HG03432 (cell line): ENCODE measurements at regions not wholly inside any gene's neighbourhood (a gene's known extent, or its start where the extent isn't known, plus 50 kb on each side); places are given as distances from the start of the nearest gene placed in this dataset.

ENCODE experiments used
- ATAC-seq: cut with Tn5 transposase; IDR thresholded peaks from one replicate; pipeline ENCODE4 v1.9.1; 2021; ENCODE audit warnings: mild to moderate bottlenecking, moderate library complexity; ENCODE audit not compliant: unreplicated experiment

DNA sequence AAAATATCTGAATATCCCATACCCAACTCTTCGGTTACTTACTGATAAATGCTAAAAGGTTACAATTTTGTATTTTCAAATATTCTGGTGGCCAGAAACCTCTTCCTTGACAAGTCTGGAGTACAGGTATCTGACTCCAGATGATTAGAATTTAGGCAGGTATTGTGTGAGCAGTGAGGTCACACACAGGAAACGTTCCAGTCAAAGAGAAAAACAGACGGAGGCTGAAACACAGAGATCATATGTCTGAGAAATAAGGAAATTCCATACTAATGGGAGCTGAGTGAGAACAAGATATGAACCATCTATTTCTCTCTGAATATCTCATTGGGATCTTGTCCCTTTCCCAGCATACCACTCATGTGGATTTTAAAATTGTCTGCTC lies 89.4 kb upstream of the IGLL5 start:
- no peak for ATAC-seq

DNA sequence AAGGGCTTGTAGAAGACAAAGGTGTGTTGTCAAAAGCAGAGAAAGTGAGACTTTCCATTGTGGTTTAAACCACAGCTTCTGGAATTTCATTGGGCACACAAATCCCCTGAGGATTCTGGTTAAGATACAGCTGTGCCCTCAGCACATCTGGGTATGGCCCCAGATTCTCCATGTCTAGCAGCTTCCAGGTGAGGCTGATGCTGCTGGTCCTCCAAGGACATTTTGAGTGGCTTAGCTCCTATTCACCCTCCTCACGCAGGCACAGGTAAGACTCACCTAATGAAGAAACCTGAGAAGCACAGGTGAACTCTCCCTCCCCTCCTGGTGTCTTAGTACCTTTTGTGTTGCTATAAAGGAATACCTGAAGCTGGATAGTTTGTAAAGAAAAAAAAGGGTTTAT lies 88.9 kb upstream of the IGLL5 start:
- ATAC-seq, result no peak

DNA sequence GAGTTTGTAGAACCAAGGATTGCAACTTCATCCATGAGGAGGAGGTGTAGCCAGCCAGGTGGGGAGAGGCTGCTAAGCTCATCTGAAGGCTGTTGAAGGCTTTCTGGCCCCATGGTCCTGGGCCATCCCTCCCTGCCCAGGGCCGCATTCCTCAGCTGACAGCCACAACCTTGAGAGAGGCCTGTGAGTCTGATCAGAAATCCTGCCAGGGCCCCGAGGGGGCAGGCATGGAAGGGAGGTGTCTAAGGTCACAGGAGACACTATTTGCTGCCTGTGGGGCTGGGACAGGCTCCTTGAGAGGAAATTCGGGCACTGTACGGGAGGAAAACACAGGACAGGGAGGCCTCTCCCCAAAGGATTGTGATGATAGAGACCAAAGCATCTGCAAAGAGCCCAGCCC lies 88.1 kb upstream of the IGLL5 start:
- ATAC-seq, result no peak

DNA sequence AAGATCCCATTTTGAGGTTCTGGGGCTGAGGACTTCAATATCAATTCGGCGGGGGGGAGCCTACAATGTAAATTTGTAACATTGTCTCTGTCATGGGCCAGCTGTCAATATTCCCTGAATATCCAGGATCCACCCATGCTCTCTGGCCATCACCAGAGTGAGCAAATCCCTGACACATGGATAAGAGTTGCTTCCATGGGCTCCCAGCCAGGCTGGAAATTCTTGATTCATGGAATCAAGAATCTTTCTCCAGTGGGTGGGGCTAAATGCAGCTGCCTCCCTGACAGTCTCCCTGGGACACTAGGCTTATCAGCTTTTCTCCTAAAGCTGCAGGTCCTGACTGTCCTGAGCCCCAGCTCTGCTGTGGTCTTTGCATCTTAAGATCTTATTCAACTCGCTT lies 86.9 kb upstream of the IGLL5 start:
- no peak for ATAC-seq

DNA sequence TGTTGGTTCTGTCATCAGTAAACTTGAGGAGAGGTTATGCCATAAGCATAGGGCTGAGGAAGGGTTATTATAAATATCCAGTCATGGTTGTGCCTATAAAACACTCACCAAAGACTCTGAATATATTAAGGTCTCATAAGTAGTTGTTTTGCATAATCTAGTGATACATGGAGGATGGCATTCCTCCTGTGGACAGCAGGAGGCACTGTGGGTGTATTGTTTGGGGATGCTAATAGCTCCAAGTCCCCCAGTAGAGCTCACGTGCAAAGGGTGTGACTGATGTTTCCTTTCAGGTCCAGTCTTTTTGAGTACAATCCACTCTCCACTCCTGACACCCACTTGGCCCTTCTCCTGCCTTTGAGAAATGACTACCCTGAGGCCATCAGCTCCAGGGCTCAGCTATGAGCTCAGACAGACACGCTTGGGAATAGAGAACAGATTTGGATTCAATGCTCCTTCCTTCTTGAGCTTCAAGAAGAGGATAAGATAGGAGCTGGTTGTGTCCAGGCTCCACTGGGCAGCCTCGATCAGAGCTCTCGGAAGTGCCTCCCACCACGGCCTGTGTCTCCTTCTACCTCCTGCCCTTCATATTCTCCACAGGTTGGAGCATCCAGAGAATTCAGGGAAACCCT lies 85.2 kb upstream of the IGLL5 start:
- ATAC-seq, result no peak

DNA sequence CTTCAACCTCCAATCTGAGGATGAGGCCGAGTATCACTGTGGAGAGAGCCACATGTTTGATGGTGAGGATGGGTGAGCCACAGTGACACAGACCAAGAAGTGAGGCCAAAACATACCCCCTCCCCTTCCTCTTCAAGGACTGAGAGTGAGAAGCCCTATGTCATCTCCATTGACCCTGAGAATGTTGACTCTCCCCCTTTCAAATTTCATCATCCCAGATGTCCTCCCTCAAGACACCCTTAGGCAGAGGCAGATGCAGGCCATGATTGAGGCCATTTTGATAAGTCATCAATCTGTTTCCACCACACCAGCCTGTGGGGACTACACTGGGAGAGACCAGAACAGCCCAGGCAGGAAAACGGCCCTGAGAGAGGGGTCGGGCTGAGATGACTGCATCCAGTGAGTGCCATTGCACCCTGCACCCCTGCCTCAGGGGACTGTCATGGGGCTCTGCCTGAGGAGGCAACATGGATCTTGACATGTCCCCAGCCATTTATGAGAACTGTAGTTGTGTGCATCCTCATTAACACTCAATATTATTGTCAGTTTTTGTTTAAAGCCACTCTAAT lies 84.2 kb upstream of the IGLL5 start:
- no peak for ATAC-seq

DNA sequence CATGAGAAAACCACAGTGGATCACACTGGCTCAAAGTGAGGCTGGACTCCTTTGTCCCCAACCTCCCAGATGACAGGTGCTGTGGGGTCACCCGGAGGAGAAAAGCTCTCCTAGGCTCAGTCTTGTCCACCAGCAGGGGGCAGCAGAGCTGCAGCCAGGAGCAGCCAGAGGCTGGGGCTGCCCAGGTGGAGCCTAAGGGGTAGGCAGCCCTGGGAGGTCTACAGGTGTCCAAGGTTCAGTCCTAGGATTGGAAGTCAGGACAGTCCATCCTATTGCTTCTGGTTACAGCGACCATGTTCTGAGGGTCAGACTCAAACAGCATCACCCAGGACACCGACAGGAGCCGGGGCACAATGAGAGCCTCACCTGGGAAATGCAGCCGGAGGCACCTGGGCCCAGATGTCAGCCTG lies 77.6 kb upstream of the IGLL5 start:
- ATAC-seq, result no peak

DNA sequence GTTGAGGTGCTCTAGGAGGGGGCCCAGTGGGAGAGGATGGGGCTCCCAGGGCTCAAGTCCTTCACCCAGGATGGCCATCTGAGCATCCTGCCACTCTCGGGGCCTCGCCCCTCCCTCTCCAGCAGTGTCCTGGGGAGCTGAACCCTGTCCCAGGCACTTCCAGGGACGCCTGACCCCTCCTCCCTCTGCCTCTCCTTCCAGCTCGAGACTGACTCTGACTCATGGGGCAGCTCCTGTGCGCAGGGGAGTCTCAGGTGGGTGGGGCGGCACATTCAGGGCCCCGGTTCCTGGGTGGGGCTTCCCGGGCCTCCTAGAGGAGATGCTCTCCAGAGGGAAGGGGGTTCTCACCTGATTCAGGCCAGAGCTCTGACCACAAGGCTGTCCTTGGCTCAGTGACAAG lies 77.1 kb upstream of the IGLL5 start:
- no peak for ATAC-seq

DNA sequence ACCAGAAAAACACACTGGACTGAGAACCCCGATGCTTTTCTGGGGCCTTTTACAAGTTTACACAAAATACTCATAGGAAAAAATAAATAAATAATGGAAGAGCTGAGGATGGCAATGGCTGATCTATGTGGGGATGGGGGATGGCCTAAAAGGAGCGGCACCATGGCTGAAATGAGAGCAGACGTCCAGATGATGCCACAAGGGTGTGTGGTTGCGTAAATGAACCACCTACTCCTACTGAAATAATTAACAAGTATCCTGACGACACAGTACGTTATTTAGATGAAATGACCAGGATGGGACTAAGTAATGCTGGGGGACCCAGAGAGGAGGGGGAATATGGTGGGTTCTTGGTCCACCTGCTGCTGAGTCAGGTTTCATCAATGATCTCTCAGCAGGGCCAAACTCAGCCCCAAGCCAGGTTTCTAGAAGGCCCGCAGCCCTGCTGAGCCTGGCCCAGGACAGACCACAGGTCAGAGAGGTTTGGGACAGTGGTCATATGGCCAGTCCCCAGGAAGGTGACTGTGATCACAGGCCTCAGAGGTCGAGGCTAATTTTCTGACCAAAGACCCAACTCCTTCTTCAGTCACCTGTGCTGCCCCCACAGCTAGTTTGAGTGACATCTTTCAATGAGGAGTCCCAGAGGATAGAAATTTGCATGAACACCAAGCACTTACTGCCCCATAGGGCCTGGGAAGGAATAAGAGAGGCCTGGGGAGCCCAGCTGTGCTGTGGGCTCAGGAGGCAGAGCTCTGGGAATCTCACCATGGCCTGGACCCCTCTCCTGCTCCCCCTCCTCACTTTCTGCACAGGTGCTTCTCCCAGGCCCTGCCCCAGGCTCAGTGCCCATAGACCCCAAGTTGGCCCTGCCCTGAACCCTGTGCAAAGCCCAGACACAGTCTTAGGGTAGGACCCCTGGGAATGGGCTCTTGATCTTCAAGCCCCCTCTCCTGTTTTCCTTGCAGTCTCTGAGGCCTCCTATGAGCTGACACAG lies 76.3 kb upstream of the IGLL5 start:
- no peak for ATAC-seq

DNA sequence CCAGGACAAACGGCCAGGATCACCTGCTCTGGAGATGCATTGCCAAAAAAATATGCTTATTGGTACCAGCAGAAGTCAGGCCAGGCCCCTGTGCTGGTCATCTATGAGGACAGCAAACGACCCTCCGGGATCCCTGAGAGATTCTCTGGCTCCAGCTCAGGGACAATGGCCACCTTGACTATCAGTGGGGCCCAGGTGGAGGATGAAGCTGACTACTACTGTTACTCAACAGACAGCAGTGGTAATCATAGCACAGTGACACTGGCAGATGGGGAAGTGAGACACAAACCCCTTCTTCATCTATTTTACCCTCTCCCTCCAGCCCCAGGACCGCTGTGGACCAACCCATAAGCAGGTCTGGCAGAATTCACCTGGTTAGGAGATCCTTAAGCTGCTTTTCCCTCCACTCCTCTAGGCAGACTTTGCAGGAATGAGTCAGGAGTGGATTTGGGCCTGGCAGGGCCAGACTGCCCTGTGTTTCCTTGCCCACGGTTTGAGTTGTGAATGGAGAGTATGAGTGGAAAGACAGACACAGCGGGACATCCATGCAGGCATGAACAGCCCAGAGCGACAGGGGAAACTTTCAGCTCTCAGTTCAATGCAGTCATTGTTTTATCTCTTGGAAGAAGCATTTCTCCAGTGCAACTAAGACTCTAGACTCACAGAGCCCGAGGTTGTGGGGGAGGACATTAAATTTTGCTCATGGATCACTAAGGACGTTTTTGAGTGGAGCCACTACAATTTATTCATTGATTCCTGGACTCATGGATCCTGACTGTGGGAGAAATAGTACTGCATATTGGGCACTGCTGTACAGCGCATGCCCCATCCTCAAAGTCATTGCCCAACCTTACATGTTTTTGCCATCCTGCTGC lies 75.3 kb upstream of the IGLL5 start:
- ATAC-seq, result no peak

DNA sequence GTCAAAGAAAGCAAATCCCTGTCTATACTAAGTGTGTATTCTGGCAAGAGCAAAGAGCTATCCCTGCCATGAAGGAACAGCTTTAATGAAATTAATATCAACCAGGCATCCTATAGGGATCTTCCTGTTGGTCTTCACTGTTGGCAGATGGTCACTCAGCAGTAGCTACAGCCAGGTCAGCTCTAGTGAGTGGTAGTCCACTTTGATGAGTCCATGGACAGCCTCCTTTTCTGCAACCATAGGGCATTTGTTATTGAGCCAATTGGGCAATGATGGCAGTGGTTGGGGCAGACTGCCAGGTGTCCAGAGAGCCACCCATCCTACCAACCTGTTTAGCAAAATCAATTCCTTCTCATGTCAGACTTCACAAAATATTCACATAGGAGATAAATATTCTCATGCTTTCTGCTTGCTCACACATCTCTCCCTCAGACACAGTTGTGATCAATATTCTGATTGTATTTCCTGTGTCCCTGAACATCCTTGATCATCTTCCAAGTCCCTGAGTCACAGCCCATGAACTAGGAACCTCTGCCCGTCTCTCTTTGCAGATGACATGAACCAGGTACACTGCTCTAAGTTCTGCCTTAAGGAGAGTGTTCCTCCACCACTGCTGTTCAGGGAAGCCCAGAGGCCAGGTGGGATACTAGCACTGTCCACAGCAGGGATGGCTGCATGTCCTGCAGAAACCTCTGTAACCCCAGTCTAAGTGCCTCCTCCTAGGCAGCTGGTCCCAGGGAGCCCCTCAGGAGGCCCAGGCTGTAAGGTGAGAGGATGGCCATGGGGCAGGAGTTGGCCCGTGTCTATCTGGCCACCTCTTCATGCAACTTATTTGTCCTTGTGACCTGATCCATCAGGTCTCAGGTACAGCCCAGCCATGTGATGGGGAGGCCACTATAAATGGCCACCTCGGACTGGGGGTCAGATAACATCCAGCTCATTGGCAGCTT lies 74.2 kb upstream of the IGLL5 start:
- no peak for ATAC-seq

DNA sequence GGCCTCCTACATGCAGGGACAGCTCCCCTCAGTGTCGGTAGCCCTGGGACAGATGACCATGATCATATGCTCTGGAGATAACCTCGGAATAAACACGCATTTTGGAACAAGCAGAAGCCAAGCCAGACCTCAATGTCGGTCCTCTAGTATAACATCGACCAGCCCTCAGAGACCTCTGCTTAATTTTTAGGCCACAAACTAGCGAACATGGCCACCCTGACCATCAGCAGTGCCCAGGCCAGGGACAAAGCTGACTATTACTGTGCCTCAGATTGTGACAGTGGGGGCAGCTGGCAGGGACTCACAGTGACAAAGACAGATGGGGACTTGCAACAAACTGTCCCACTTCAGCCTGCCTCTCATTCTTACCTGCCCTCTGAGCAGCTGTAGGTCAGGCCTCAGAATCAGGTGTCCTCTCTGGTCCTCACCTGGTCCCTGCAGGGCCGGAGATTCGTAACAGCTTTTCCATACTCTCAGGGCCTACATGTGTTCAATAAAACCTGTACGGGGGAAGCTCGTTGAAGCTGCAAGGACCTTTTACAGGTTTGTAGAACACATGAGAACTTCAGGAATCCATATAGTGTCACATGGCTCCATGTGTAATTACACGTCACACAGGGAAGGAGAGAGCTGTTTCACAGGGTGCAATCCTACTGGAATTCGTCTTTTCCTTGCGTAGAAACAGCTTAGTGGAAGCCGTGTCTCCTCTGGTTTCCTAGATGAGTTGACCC lies 72.8 kb upstream of the IGLL5 start:
- no peak for ATAC-seq

DNA sequence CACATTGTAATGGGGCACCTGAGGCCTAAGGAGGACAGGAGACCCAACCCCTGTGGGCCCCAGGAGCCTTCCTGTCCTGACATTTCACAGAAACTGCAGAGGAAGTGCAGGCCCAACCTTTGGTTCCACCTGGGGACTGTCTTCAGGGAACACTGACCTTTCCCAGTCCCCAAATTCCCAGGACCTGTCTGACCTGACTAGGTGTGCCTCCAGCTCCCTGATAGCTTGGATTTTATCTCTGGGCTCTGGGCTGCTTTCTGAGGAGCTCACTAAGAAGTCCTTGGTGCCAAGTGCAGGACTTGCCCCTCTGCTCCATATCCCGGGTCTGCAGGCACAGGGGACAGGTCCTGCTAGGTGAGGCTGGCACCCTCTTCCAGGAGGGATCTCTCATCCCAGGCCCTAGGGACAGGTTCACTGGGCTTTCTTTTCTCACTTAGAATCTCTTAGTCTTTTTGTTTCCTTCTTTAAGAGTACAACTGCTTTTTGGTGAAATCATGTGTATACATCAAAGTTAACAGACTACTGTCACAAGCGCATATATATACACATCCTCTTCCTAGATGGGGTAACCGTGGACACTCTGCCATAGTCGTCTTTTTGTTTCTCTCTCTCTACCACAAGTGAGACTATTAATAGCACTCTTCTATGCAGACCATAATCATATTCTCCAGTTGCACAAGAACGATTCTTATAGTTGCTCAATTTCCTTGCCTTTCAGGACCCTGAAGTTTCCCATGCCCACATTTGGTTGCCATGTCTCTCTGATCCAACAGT lies 72.0 kb upstream of the IGLL5 start:
- ATAC-seq, result no peak

DNA sequence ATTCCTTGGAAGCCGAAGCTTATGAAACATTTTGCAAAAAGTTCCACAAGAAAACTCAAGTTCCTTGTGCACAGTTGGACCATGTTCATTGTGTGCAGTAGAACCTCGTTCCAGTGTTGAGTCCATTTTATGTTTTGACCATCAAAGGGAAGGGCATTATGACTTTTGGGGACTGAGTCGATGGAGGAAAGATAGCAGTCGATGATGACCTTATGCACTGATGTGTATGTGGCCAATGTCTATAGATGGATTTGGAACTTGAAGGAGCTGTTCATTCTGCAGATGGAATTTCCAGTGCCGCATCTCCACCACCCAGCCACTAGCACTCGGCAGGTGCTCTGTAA lies 71.5 kb upstream of the IGLL5 start:
- no peak for ATAC-seq

DNA sequence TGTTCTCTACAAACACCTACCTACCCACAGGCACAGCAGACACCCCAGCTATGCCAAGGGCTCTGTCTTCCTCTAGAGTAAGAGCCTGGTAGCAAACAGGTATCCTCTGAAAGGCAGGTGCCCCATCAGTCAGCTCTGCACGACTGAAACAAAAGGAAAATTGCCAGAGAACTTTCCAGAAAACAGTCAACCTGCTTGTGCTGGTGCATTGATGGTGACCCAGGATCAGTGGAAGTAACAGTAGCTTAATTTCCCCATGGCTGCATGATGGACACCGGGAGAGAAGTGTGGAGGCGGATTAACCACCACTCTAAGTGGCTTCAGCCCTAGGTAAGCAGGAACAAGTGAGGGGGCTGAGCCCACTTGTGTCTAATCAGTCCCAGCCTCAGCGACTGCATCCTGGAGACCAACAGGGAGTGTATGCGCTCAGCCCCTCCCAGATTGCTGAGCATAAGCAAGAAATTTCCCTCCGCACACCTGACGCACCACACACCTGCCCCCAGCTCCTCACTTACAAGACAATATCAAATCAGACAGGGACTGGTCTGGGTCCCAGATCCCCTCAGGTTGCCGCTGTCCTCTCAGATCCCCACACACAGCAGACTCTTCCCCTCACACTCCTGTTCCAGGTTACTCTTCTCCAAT lies 70.7 kb upstream of the IGLL5 start:
- ATAC-seq, result no peak

DNA sequence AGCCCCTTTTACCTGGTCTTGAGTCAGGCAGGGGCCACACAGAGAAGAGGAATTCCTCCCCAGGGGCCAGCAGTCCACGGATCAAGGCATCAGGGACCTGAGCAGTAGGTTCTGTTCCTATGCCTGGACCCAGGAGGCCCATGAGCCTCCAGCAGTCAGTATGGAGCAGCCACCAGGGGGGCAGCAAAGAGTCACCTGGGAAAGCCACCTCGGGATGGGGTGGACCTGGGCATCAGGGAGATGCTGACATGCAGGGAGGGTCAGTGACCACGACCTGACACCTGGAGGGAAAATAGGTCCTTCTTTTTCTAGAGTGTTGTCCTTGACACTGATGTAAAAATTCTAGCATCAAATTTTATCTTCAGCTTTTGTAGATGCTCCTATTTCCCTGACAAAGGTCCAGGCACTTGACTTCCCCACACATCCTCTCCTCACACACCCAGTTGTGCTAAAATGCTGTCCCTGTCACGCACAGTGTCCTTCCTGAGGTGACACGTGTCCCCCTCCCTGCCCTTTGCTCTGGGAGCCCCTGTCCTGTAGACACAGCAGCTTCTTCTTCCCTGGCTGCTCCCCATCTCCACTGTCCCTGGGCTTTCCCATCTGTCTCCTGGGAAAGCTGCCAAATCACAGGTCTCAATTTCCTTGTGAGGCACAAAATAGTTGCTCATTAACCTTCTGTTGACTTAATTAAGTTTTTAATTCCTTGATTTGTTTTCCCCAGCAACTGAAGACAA lies 70.0 kb upstream of the IGLL5 start:
- no peak for ATAC-seq

DNA sequence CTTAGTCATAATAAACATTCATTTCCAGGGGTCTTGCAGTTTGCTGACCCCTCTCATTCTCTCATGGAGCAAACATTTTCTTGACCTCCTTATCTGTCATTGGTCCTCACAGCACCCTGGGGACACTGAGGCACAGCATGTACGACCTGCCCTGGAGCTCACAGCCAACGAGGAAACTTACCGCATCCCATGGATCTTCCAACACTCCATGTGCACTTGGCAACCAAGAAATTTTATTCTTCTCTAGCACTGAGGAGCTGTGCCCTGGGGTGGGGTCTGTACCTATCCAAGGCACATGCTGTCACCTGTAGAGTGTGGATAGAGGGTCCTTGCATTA lies 69.4 kb upstream of the IGLL5 start:
- ATAC-seq, result no peak
